Osteocyte (in vitro differentiated cells): ENCODE measurements at regions not wholly inside any gene's neighbourhood (a gene's known extent, or its start where the extent isn't known, plus 50 kb on each side); places are given as distances from the start of the nearest gene placed in this dataset.

Experiments
- DNase-seq: peaks from one replicate; pipeline ENCODE4 v3.0.0; 2021; ENCODE audit warnings: mixed read lengths; ENCODE audit not compliant: unreplicated experiment; ENCODE audit errors: extremely low spot score
- H3K27ac Mint-ChIP-seq: one replicate; pipeline ENCODE4 v1.8.0; 2021; ENCODE audit warnings: mild to moderate bottlenecking, mixed read lengths; ENCODE audit not compliant: unreplicated experiment
- H3K27me3 Mint-ChIP-seq: one replicate; pipeline ENCODE4 v1.8.0; 2021; ENCODE audit warnings: mixed read lengths; ENCODE audit not compliant: unreplicated experiment
- H3K36me3 Mint-ChIP-seq: one replicate; pipeline ENCODE4 v1.8.0; 2021; ENCODE audit warnings: mixed read lengths; ENCODE audit not compliant: unreplicated experiment
- H3K4me1 Mint-ChIP-seq: one replicate; pipeline ENCODE4 v1.8.0; 2021; ENCODE audit warnings: mixed read lengths; ENCODE audit not compliant: unreplicated experiment
- H3K4me3 Mint-ChIP-seq: one replicate; pipeline ENCODE4 v1.8.0; 2021; ENCODE audit warnings: mild to moderate bottlenecking, moderate library complexity, mixed read lengths; ENCODE audit not compliant: unreplicated experiment
- H3K9me3 Mint-ChIP-seq: one replicate; pipeline ENCODE4 v1.8.0; 2021; ENCODE audit warnings: mixed read lengths; ENCODE audit not compliant: unreplicated experiment
- TF ChIP-seq, protein P1 (sequence below): fragments of 200-600 bp; sonication (generic); IDR thresholded peaks from 2 replicates; pipeline ENCODE4 v1.5.0; 2021; ENCODE audit warnings: antibody characterized with exemption, mild to moderate bottlenecking, moderate library complexity

DNA sequence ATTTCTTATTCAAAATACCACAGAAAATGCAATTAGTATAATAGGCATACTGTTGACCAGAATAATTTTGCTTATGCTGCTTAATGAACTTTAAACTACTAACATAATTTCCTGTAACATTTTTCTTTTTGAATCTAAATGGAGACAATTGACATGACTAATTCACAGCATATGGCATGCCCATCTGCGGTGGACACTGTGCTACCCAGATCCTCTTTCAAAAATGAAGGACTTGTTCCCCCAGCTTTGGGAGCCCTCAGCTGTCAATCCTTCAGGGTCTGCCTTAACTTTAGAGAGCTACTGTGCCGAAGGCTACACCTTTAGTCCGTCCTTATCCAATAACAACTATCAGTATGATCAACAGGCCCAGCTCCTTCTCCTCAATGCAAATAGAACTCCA, 789.0 kb downstream of the PLA2G4A start:
- Mint-ChIP-seq H3K27ac (no peak overlapping the region), H3K4me1 (peaks cover 3% of the 10 kb centered on the region), H3K36me3 (no peaks in the 10 kb centered on the region), H3K27me3 (no peaks in the 10 kb centered on the region), H3K9me3 (peaks cover 4% of the 10 kb centered on the region), H3K4me3 (no peak overlapping the region)
- DNase-seq, result no peak
- TF ChIP-seq, protein P1, sequence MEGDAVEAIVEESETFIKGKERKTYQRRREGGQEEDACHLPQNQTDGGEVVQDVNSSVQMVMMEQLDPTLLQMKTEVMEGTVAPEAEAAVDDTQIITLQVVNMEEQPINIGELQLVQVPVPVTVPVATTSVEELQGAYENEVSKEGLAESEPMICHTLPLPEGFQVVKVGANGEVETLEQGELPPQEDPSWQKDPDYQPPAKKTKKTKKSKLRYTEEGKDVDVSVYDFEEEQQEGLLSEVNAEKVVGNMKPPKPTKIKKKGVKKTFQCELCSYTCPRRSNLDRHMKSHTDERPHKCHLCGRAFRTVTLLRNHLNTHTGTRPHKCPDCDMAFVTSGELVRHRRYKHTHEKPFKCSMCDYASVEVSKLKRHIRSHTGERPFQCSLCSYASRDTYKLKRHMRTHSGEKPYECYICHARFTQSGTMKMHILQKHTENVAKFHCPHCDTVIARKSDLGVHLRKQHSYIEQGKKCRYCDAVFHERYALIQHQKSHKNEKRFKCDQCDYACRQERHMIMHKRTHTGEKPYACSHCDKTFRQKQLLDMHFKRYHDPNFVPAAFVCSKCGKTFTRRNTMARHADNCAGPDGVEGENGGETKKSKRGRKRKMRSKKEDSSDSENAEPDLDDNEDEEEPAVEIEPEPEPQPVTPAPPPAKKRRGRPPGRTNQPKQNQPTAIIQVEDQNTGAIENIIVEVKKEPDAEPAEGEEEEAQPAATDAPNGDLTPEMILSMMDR, result no peak

DNA sequence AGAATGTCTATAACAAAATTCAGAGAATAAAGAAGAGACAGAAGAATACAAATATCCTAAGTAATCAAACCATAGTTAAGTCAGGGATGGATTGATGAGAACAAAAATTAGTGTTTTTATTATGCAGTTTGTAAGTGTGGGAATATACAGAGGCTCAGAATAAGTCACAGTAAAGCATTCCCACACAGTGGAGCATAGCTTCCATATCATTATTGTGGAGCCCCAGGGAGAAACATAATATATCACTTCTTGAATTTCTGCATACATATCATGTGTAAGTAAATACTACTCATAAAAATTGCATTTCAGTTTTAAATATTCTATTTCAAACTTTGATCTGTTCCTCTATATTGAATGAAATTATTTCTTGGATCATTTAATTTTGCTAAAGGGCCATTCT, 790.4 kb downstream of the PLA2G4A start:
- DNase-seq, result no peak
- Mint-ChIP-seq H3K4me3 (no peak overlapping the region), H3K27ac (no peak overlapping the region), H3K9me3 (peaks cover 4% of the 10 kb centered on the region), H3K4me1 (peaks cover 3% of the 10 kb centered on the region), H3K36me3 (no peaks in the 10 kb centered on the region), H3K27me3 (no peaks in the 10 kb centered on the region)
- TF ChIP-seq, protein P1, result no peak

DNA sequence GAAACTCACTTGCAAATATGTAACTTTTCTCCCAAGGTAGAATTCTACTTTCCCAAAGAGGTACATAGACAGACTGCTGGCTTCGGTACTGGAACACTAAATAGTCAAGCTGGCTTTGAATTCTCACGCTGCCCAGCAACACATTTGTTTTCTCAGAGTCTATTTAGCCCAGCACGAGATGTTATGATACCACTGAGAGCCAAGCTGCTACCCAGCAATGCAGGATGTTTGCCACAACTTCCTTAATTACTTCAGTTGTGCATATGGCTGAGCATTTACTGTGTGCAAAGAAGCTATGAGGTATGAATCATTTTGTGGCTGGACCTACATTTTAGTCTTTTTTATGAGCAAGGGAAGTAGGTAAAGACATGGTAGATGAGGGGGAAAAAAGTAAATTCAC, 793.2 kb downstream of the PLA2G4A start:
- Mint-ChIP-seq H3K27ac (no peak overlapping the region), H3K36me3 (no peaks in the 10 kb centered on the region), H3K4me1 (peaks cover 3% of the 10 kb centered on the region), H3K9me3 (no peaks in the 10 kb centered on the region), H3K4me3 (no peak overlapping the region), H3K27me3 (no peaks in the 10 kb centered on the region)
- TF ChIP-seq, protein P1, result no peak
- DNase-seq, result no peak

DNA sequence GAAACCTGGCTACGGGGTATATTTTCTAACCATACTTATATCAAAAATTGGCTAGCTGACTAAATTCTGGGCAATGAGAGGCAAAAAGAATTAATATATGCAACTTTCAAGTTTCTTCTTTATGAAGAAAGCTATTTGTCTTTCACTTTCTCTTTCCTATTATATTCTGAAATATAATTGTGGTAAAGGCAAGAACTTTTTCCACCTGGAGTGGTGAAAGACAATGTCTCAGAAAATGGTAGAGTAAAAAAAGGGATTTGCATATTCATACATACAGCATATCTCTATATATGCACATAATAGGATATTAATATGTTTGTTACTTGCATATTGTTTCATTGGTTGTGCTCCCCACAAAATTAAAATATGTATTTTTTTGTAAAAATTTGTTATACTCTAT, 793.8 kb downstream of the PLA2G4A start:
- TF ChIP-seq, protein P1, result no peak
- H3K36me3 Mint-ChIP-seq, result no peaks in the 10 kb centered on the region
- H3K27me3 Mint-ChIP-seq, result no peaks in the 10 kb centered on the region
- H3K4me1 Mint-ChIP-seq, result peaks cover 3% of the 10 kb centered on the region
- no peak overlapping the region for H3K27ac Mint-ChIP-seq
- H3K9me3 Mint-ChIP-seq, result no peaks in the 10 kb centered on the region
- no peak for DNase-seq
- no peak overlapping the region for H3K4me3 Mint-ChIP-seq

DNA sequence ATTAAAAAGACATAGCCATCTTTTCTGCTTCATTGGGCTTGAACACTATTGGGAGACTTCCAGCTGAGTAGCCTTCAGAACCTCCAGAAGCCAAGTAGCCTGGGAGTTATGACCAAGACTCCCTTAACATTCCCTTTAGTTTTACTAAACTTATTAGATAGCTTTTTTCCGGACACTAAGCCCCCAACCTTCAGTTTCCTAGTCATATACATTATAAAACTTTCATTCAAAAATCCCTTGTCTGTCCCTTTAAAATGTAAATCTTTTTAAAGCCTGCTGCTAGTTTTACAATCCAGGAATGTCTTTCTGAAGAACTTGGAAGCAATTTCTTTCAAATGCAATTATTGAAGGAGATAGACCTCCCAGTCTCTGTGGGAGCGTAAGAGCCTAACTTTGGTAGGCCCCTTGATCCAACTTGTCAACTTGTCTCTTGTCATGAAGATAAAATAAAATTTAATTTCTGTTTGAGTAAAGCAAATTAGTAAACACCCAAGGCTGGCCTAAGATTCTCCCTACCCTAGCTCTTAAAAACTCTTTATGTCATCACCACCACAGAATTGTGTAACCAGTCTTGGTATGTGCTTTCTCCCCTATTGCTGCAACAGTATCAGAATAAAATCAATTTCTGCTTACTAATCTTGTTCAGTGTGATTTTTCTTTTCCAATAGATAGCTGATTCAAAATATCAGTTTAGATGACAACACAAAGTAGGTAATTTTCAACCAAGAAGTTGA, 796.2 kb downstream of the PLA2G4A start:
- Mint-ChIP-seq H3K36me3 (no peaks in the 10 kb centered on the region), H3K27ac (no peak overlapping the region), H3K27me3 (no peaks in the 10 kb centered on the region), H3K4me1 (peaks cover 3% of the 10 kb centered on the region), H3K9me3 (peaks cover 1% of the 10 kb centered on the region), H3K4me3 (no peak overlapping the region)
- TF ChIP-seq, protein P1, result no peak
- DNase-seq, result no peak
